ENCODE measurements at regions not wholly inside any gene's neighbourhood (a gene's known extent, or its start where the extent isn't known, plus 50 kb on each side); places are given as distances from the start of the nearest gene placed in this dataset.

DNA sequence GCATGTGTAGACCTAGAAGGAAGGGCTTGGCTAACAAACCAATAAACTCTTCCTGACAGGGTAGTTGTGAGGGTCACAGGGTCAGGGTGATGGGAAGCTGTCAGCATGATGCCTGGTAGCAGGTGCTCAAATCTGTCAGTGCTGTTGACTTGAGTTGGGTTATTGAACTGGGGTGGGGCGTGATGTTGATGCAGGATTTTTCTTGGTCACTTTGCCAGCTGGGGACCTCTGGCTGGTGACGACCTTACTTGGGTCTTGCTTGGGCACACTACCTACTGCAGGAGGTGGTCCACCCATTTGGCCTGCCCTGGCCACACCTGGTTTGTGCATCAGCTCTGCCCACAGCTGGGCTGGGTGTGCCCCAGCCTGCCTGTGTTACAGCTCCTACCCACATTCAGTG, 624.4 kb downstream of the PTPRU start:
- POLR2A ChIA-PET = no interaction called here
- TF ChIP-seq, protein P1, sequence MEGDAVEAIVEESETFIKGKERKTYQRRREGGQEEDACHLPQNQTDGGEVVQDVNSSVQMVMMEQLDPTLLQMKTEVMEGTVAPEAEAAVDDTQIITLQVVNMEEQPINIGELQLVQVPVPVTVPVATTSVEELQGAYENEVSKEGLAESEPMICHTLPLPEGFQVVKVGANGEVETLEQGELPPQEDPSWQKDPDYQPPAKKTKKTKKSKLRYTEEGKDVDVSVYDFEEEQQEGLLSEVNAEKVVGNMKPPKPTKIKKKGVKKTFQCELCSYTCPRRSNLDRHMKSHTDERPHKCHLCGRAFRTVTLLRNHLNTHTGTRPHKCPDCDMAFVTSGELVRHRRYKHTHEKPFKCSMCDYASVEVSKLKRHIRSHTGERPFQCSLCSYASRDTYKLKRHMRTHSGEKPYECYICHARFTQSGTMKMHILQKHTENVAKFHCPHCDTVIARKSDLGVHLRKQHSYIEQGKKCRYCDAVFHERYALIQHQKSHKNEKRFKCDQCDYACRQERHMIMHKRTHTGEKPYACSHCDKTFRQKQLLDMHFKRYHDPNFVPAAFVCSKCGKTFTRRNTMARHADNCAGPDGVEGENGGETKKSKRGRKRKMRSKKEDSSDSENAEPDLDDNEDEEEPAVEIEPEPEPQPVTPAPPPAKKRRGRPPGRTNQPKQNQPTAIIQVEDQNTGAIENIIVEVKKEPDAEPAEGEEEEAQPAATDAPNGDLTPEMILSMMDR (IDR thresholded peaks at IDR 0.05; ENCODE audit: control extremely low read depth, extremely low read depth, low read depth, missing control alignments) = no peak
- DNase-seq (ENCODE audit: extremely low spot score) = no peak
- CTCF ChIA-PET = no interaction called here

DNA sequence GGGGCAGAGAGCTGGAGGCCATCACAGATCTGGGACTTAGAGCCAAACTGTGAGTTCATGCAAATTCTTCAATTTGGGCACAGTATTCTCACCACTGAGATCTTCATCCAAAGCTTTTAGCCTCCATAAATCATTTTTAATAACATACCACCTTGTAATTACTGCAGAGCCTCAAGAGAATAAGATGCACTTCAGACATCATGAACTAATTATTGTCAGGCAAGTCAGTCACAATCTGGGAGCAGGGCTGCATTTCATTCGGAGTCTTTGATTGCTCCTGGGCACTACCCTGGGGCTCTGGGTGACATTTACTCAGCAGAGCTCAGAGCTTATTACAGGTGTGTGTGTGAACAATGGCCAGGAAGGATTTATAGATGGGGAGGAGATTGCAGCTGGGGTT, 623.7 kb downstream of the PTPRU start:
- TF ChIP-seq, protein P1 (IDR thresholded peaks at IDR 0.05; ENCODE audit: control extremely low read depth, extremely low read depth, low read depth, missing control alignments) = no peak
- ChIA-PET CTCF (no interaction called here), POLR2A (no interaction called here)
- DNase-seq (ENCODE audit: extremely low spot score) = no peak

DNA sequence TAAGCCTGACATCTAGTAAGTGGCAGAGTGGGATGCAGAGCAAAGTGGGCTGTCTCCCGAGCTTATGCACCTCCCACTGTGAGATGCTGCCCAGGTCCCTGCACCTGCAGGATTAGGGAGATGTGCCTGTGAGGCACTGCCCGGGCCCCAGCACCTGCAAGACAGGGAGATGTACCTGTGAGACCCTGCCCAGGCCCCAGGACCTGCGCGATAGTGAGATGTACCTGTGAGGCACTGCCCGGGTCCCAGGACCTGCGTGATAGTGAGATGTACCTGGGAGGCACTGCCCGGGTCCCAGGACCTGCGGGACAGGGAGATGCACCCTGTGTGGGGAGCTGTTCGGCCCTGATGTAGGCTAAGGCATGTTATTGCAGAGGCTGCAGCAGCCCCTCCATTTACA, 622.8 kb downstream of the PTPRU start:
- POLR2A ChIA-PET = no interaction called here
- CTCF ChIA-PET = interaction anchor here (1.4 kb wide), 1 partner anchor 9 kb away, joined by 4 read pairs; no protein-coding TSS in a partner anchor
- TF ChIP-seq, protein P1 (IDR thresholded peaks at IDR 0.05; ENCODE audit: control extremely low read depth, extremely low read depth, low read depth, missing control alignments) = no peak
- DNase-seq (ENCODE audit: extremely low spot score) = no peak

DNA sequence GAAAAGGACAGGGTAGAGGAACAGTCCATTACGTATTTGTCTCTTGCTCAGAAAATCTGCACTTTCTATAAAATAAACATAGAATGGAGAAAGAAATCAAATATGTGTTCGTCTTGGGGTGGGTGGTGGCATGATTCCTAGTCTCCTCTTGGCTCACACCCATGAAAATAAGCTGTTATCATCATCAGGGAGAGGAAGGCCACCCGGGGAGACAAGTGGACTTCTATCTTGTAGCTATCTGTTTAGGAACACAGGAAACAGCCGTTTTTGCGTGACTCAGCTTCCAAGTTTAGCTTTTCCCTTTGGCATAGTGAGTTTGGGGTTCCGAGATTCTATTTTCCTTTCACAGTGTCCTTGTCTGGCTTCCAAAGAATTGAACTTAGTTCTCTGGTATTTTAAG, 622.3 kb downstream of the PTPRU start:
- ChIA-PET POLR2A (no interaction called here), CTCF (interaction anchor here (1.4 kb wide), 1 partner anchor 9 kb away, joined by 4 read pairs; no protein-coding TSS in a partner anchor)
- TF ChIP-seq, protein P1 (IDR thresholded peaks at IDR 0.05; ENCODE audit: control extremely low read depth, extremely low read depth, low read depth, missing control alignments) = no peak
- no peak for DNase-seq (ENCODE audit: extremely low spot score)

DNA sequence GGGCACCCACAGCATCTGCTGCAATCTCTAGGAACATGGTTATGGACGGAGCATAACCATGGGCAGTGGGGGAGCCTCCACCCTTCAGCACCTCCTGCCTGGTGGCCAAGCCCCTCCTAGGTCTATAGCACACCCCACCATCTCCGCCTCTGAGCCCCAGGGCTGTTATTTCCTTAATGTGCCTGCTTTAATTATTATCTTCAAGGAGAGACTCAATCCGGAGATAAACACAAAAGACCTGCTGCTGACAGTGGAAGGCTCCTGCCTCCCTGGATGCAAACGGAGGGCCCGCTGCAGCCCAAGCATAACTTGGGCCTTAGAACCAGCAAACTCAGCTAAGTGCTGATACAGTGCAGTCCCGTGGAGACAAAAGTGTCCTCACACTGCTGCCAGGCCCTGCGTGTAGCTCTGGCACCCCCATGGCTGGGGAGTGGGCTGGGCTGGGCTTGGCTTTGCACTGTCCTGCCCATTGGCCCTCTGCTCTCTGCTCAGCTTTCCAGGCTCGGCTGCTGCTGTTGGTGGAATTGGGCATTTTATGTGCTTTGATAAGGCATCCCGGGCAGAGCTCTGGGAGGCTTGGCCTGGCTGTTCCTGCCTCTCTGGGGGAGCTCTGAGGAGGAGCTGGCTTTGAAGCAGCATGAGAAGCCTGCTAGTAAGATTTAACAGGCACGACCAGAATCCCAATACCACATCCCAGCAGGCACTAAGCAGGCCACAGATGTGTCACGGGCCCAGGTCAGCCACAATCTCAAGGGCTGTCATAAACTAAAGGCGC, 620.2 kb downstream of the PTPRU start:
- no peak for DNase-seq (ENCODE audit: extremely low spot score)
- ChIA-PET CTCF (interaction anchor here (1.3 kb wide), 1 partner anchor 11 kb away, joined by 3 read pairs; no protein-coding TSS in a partner anchor), POLR2A (no interaction called here)
- TF ChIP-seq, protein P1 (IDR thresholded peaks at IDR 0.05; ENCODE audit: control extremely low read depth, extremely low read depth, low read depth, missing control alignments) = no peak

DNA sequence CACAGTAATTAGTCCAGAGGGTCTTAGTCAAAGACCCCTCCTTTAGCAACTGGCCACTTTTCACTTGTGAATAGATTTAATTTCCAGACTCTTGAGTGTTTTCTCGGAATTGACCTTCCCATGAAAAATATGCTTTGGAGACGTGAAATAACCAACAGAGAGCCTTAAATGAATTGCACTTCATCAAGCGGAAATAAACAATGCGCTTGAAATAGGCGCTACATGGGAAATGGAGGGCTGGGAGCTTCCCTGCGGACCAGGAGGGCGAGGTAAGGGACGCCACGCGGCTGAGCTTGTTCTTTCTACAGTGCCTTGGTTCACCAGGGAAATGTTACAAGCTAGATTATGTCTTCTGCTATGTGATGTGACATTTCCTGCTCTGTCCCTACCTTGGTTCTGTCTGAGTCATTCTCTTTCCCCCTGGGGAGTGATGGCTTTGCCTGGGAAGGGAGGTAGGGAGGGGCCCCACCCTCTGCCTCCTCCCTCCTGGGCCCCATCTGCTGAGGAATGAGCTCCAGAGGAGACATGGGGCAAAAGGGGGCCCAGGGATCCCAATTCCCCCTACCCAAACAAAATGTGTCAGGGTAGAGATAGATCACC, 619.3 kb downstream of the PTPRU start:
- TF ChIP-seq, protein P1 (IDR thresholded peaks at IDR 0.05; ENCODE audit: control extremely low read depth, extremely low read depth, low read depth, missing control alignments) = no peak
- ChIA-PET POLR2A (no interaction called here), CTCF (interaction anchor here (1.3 kb wide), 1 partner anchor 10 kb away, joined by 3 read pairs; no protein-coding TSS in a partner anchor)
- DNase-seq (ENCODE audit: extremely low spot score) = no peak

Data from GM10248 (cell line).